OCI-LY7 (cell line): ENCODE measurements at regions not wholly inside any gene's neighbourhood (a gene's known extent, or its start where the extent isn't known, plus 50 kb on each side); places are given as distances from the start of the nearest gene placed in this dataset.

ENCODE experiments used
- CTCF ChIP-seq: fragments of 200-600 bp; sonication (generic); conservative IDR thresholded peaks from 2 replicates; pipeline ENCODE4 v1.5.1; 2014; ENCODE audit warnings: mild to moderate bottlenecking, antibody characterized with exemption, low read length, moderate library complexity, mixed read lengths
- EZH2phosphoT487 ChIP-seq: fragments of 200-600 bp; sonication (generic); IDR thresholded peaks from 2 replicates; pipeline ENCODE4 v1.6.1; 2018; ENCODE audit warnings: low read depth, borderline replicate concordance, mild to moderate bottlenecking, mixed run types, antibody characterized with exemption, low read length, moderate library complexity, mixed read lengths

- TF ChIP-seq CTCF (no peak), EZH2phosphoT487 (no peak)
Observed at GRCh38 chr12:46573347-46573658, 200.7 kb upstream of the SLC38A2 start.
